IMR-90 (cell line): ENCODE measurements at regions not wholly inside any gene's neighbourhood (a gene's known extent, or its start where the extent isn't known, plus 50 kb on each side); places are given as distances from the start of the nearest gene placed in this dataset.

ENCODE experiments used
- ATAC-seq: fragments of 200-7000 bp; cut with Tn5 transposase; 2 replicates; pipeline ENCODE4 v1.9.1; 2020; ENCODE audit warnings: low read depth, mild to moderate bottlenecking, moderate library complexity
- BruUV-seq: library from RNA; stranded (reverse); fragments of 400-500 nt; replicated peaks from 2 replicates; lab custom pipeline; 2021; lab: Mats Ljungman, UMichigan
- CTCF ChIA-PET: fragments of 300-600 bp; formaldehyde crosslinking; extraction: SDS; loops from one replicate; lab custom pipeline; 2021; ENCODE audit warnings: antibody characterized with exemption; lab: Yijun Ruan, JAX
- POLR2A ChIA-PET: fragments of 300-600 bp; sonication (Branson Sonifier 250); formaldehyde crosslinking; loops from one replicate; lab custom pipeline; 2022; ENCODE audit warnings: antibody characterized with exemption; ENCODE audit not compliant: unreplicated experiment; lab: Charles Lee
- DNase-seq: peaks from one replicate; pipeline ENCODE4 v3.0.0; 2013
- H2AFZ ChIP-seq: replicated peaks from 2 replicates; pipeline ENCODE3; 2013; ENCODE audit warnings: low read length, mild to moderate bottlenecking; ENCODE audit not compliant: poor library complexity
- H2AK5ac ChIP-seq: 2 replicates; pipeline ENCODE4 v1.6.1; 2013; ENCODE audit warnings: low read depth, low read length, inconsistent platforms
- H2AK9ac ChIP-seq: replicated peaks from 2 replicates; pipeline ENCODE3; 2013; ENCODE audit warnings: mild to moderate bottlenecking, low read depth, low read length, moderate library complexity; ENCODE audit not compliant: poor library complexity
- H2BK120ac ChIP-seq: 2 replicates; pipeline ENCODE4 v1.6.1; 2013; ENCODE audit warnings: low read depth, low read length, inconsistent platforms
- H2BK15ac ChIP-seq: 3 replicates; pipeline ENCODE4 v1.6.1; 2013; ENCODE audit warnings: low read depth, low read length, inconsistent platforms
- H2BK20ac ChIP-seq: 2 replicates; pipeline ENCODE4 v1.6.1; 2013; ENCODE audit warnings: low read depth, mild to moderate bottlenecking, inconsistent platforms, low read length, moderate library complexity
- H2BK5ac ChIP-seq: 2 replicates; pipeline ENCODE4 v1.6.1; 2013; ENCODE audit warnings: mild to moderate bottlenecking, low read depth, low read length, inconsistent platforms; ENCODE audit not compliant: poor library complexity, severe bottlenecking
- H3K14ac ChIP-seq: replicated peaks from 2 replicates; pipeline ENCODE4 v1.6.1; 2013; ENCODE audit warnings: low read depth, low read length, inconsistent platforms
- H3K18ac ChIP-seq: 2 replicates; pipeline ENCODE4 v1.6.1; 2013; ENCODE audit warnings: low read depth, low read length, control low read depth
- H3K23ac ChIP-seq: 2 replicates; pipeline ENCODE4 v1.6.1; 2013; ENCODE audit warnings: low read depth, low read length, inconsistent platforms
- H3K27ac ChIP-seq: 2 replicates; pipeline ENCODE4 v1.5.1; 2013; ENCODE audit warnings: mild to moderate bottlenecking, control low read depth, low read length; ENCODE audit not compliant: insufficient read depth
- H3K27me3 ChIP-seq: 2 replicates; pipeline ENCODE4 v1.6.1; 2013; ENCODE audit warnings: low read length; ENCODE audit not compliant: control insufficient read depth, insufficient read depth
- H3K36me3 ChIP-seq: 2 replicates; pipeline ENCODE4 v1.6.1; 2013; ENCODE audit warnings: low read length, mixed read lengths; ENCODE audit not compliant: control insufficient read depth, insufficient read depth
- H3K4ac ChIP-seq: 2 replicates; pipeline ENCODE4 v1.6.1; 2013; ENCODE audit warnings: low read depth, low read length, inconsistent platforms
- H3K4me1 ChIP-seq: 2 replicates; pipeline ENCODE4 v1.6.1; 2013; ENCODE audit warnings: low read length, mixed read lengths; ENCODE audit not compliant: control insufficient read depth, insufficient read depth
- H3K4me2 ChIP-seq: 2 replicates; pipeline ENCODE4 v1.6.1; 2013; ENCODE audit warnings: low read depth, mild to moderate bottlenecking, control low read depth, low read length, moderate library complexity
- H3K4me3 ChIP-seq: 2 replicates; pipeline ENCODE4 v1.5.1; 2013; ENCODE audit warnings: low read depth, mild to moderate bottlenecking, control low read depth, low read length, moderate library complexity; ENCODE audit not compliant: insufficient read depth
- H3K56ac ChIP-seq: 2 replicates; pipeline ENCODE4 v1.6.1; 2013; ENCODE audit warnings: low read length, inconsistent platforms; ENCODE audit not compliant: insufficient read depth; ENCODE audit errors: extremely low read depth
- H3K79me1 ChIP-seq, 2 experiments: 2 replicates each; pipeline ENCODE4 v1.6.1; 2013; ENCODE audit warnings: low read length in 2 of 2, inconsistent platforms in 1 of 2, low read depth in 1 of 2
- H3K9ac ChIP-seq: 2 replicates; pipeline ENCODE4 v1.6.1; 2013; ENCODE audit warnings: low read depth, low read length, control low read depth
- H3K9me1 ChIP-seq: 2 replicates; pipeline ENCODE4 v1.6.1; 2013; ENCODE audit warnings: low read length, inconsistent platforms; ENCODE audit not compliant: insufficient read depth
- H3K9me3 ChIP-seq: 2 replicates; pipeline ENCODE4 v1.6.1; 2013; ENCODE audit warnings: low read length; ENCODE audit not compliant: control insufficient read depth, insufficient read depth
- H4K20me1 ChIP-seq: 2 replicates; pipeline ENCODE4 v1.6.1; 2013; ENCODE audit warnings: low read length, inconsistent platforms; ENCODE audit not compliant: insufficient read depth
- H4K5ac ChIP-seq: 2 replicates; pipeline ENCODE4 v1.6.1; 2013; ENCODE audit warnings: mild to moderate bottlenecking, low read depth, low read length, control low read depth
- H4K8ac ChIP-seq, 2 experiments: 2 replicates each; pipeline ENCODE4 v1.6.1; 2013; ENCODE audit warnings: low read depth in 2 of 2, low read length in 2 of 2, control low read depth in 1 of 2, inconsistent platforms in 1 of 2
- H4K91ac ChIP-seq: 2 replicates; pipeline ENCODE4 v1.6.1; 2013; ENCODE audit warnings: low read depth, low read length, inconsistent platforms; ENCODE audit not compliant: insufficient read depth
- WGBS, 2 experiments: methylation state at CpG; one replicate each; pipeline versions ENCODE4 v1.1.5 to v1.1.7; 2013; ENCODE audit warnings: missing lambda C conversion rate in 2 of 2; ENCODE audit not compliant: insufficient read length in 1 of 2; ENCODE audit errors: extremely low coverage in 2 of 2; 5-methylcytosine and 5-hydroxymethylcytosine counted together
- dilution Hi-C: fragments of 300-500 bp; cut with HindIII; formaldehyde crosslinking; loops from one replicate; pipeline ENCODE4 v1.14.3; 2018; ENCODE audit warnings: low sequenced_read_pairs; ENCODE audit not compliant: unreplicated experiment
- in situ Hi-C: fragments of 300-500 bp; cut with MboI; formaldehyde crosslinking; loops from 3 replicates; pipeline ENCODE4 v1.14.3; 2019; ENCODE audit warnings: low sequenced_read_pairs, inconsistent platforms, mixed read lengths
- intact Hi-C: fragments of 100-400 bp; cut with micrococcal nuclease; formaldehyde crosslinking; loops from 2 replicates; pipeline ENCODE4 v1.10.0; 2022
- TF ChIP-seq, protein P1 (sequence below): fragments of 150-350 bp; IDR thresholded peaks from 2 replicates; pipeline ENCODE4 v1.6.1; 2016; ENCODE audit warnings: low read depth, mild to moderate bottlenecking, low read length, moderate library complexity, borderline replicate concordance
- TF ChIP-seq, protein P2 (sequence below): fragments of 150-350 bp; IDR thresholded peaks from 2 replicates; pipeline ENCODE4 v1.6.1; 2017; ENCODE audit warnings: mild to moderate bottlenecking, antibody characterized with exemption, low read length, low read depth

DNA sequence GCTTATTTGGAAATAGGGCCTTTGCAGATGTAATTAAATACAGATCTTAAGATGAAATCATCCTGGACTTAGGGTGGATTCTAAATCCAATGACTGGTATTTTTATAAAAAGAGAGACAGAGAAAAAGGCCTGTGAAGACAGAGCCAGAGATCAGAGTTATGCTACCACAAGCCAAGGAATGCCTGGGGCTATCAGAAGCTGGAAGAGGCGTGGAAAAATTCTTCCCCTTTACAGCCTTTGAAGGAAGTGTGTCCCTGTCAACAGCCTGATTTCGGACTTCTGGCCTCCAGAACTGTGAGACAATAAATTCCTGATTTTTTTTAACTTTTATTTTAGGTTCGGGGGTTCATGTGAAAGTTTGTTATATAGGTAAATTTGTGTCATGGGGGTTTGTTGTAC lies 154.1 kb upstream of the CADPS start:
- H2BK120ac ChIP-seq: no peak overlapping the region
- H3K23ac ChIP-seq: no peak overlapping the region
- H2BK15ac ChIP-seq: no peak overlapping the region
- no TSS peak for BruUV-seq
- no peak overlapping the region for H3K14ac ChIP-seq
- in situ Hi-C loops (no loop called here), dilution Hi-C loops (no loop called here), intact Hi-C loops (no loop called here)
- TF ChIP-seq, protein P1, sequence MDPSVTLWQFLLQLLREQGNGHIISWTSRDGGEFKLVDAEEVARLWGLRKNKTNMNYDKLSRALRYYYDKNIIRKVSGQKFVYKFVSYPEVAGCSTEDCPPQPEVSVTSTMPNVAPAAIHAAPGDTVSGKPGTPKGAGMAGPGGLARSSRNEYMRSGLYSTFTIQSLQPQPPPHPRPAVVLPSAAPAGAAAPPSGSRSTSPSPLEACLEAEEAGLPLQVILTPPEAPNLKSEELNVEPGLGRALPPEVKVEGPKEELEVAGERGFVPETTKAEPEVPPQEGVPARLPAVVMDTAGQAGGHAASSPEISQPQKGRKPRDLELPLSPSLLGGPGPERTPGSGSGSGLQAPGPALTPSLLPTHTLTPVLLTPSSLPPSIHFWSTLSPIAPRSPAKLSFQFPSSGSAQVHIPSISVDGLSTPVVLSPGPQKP: no peak
- TF ChIP-seq, protein P2, sequence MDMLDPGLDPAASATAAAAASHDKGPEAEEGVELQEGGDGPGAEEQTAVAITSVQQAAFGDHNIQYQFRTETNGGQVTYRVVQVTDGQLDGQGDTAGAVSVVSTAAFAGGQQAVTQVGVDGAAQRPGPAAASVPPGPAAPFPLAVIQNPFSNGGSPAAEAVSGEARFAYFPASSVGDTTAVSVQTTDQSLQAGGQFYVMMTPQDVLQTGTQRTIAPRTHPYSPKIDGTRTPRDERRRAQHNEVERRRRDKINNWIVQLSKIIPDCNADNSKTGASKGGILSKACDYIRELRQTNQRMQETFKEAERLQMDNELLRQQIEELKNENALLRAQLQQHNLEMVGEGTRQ: no peak
- no peak overlapping the region for H2AK9ac ChIP-seq
- H3K4me1 ChIP-seq: no peaks in the 10 kb centered on the region
- no peak overlapping the region for H2BK20ac ChIP-seq
- no peak for ATAC-seq
- no peak overlapping the region for H3K18ac ChIP-seq
- no peaks in the 10 kb centered on the region for H3K79me1 ChIP-seq
- H3K56ac ChIP-seq: no peak overlapping the region
- H2AFZ ChIP-seq: no peak overlapping the region
- no peaks in the 10 kb centered on the region for H3K9me1 ChIP-seq
- ChIA-PET POLR2A (no interaction called here), CTCF (no interaction called here)
- no peak overlapping the region for H3K4me3 ChIP-seq
- H3K4me2 ChIP-seq: no peak overlapping the region
- DNase-seq: no peak
- WGBS, 2 experiments: no CpG with 5 or more reads among the region's 3 CpGs
- H4K20me1 ChIP-seq: no peaks in the 10 kb centered on the region
- no peaks in the 10 kb centered on the region for H3K27me3 ChIP-seq
- no peak overlapping the region for H4K5ac ChIP-seq
- H2BK5ac ChIP-seq: no peak overlapping the region
- no peaks in the 10 kb centered on the region for H3K36me3 ChIP-seq
- no peak overlapping the region for H3K9ac ChIP-seq
- no peak overlapping the region for H4K8ac ChIP-seq
- H4K91ac ChIP-seq: no peak overlapping the region
- no peak overlapping the region for H3K27ac ChIP-seq
- H3K9me3 ChIP-seq: no peaks in the 10 kb centered on the region; the same call in 1 of the 2 replicates
- no peak overlapping the region for H2AK5ac ChIP-seq
- H3K4ac ChIP-seq: no peak overlapping the region
